ENCODE measurements at regions not wholly inside any gene's neighbourhood (a gene's known extent, or its start where the extent isn't known, plus 50 kb on each side); places are given as distances from the start of the nearest gene placed in this dataset.

- H3K9me3 Mint-ChIP-seq = peaks cover 2 to 3% of the 10 kb centered on the region in 2 donors
- no peak overlapping the region for H3K27ac Mint-ChIP-seq
- H3K36me3 Mint-ChIP-seq (ENCODE audit: insufficient read depth in 2 of 2) = no peaks in the 10 kb centered on the region
- peak; percentile 21 to 22 for ATAC-seq (replicated peaks in 1 of 2)
- no peak overlapping the region for H3K4me3 Mint-ChIP-seq
- H3K27me3 Mint-ChIP-seq (ENCODE audit: low read depth) = peaks cover 21% of the 10 kb centered on the region
- no peaks in the 10 kb centered on the region for H3K4me1 Mint-ChIP-seq (ENCODE audit: low read depth)
- DNase-seq = no peak
Measured at GRCh38 chr2:239496700-239497099, 95.9 kb upstream of the HDAC4 start.

- Mint-ChIP-seq H3K9me3 (peaks cover 2 to 3% of the 10 kb centered on the region in 2 donors), H3K27me3 (ENCODE audit: low read depth) (peaks cover 21% of the 10 kb centered on the region), H3K36me3 (ENCODE audit: insufficient read depth in 2 of 2) (no peaks in the 10 kb centered on the region), H3K4me3 (no peak overlapping the region), H3K27ac (no peak overlapping the region), H3K4me1 (ENCODE audit: low read depth) (no peaks in the 10 kb centered on the region)
- ATAC-seq (replicated peaks in 1 of 2) (no peak), DNase-seq (no peak)
Measured at GRCh38 chr2:239495791-239496233, 95.0 kb upstream of the HDAC4 start.

GRCh38 chr2:239495175-239495574 is 94.4 kb upstream of the HDAC4 start:
- ATAC-seq (replicated peaks in 1 of 2) (no peak), DNase-seq (no peak)
- H3K36me3 Mint-ChIP-seq (ENCODE audit: insufficient read depth in 2 of 2) = no peaks in the 10 kb centered on the region
- peaks cover 21% of the 10 kb centered on the region for H3K27me3 Mint-ChIP-seq (ENCODE audit: low read depth)
- H3K4me1 Mint-ChIP-seq (ENCODE audit: low read depth) = no peaks in the 10 kb centered on the region
- no peak overlapping the region for H3K27ac Mint-ChIP-seq
- peaks cover 2 to 3% of the 10 kb centered on the region in 2 donors for H3K9me3 Mint-ChIP-seq
- no peak overlapping the region for H3K4me3 Mint-ChIP-seq

GRCh38 chr2:239494578-239494977 is 93.8 kb upstream of the HDAC4 start:
- H3K27me3 Mint-ChIP-seq (ENCODE audit: low read depth) = peaks cover 21% of the 10 kb centered on the region
- H3K27ac Mint-ChIP-seq = no peak overlapping the region
- H3K4me3 Mint-ChIP-seq = no peak overlapping the region
- no peaks in the 10 kb centered on the region for H3K4me1 Mint-ChIP-seq (ENCODE audit: low read depth)
- DNase-seq (no peak), ATAC-seq (replicated peaks in 1 of 2) (no peak)
- H3K9me3 Mint-ChIP-seq = peaks cover 2 to 3% of the 10 kb centered on the region in 2 donors
- no peaks in the 10 kb centered on the region for H3K36me3 Mint-ChIP-seq (ENCODE audit: insufficient read depth in 2 of 2)

- DNase-seq (no peak), ATAC-seq (replicated peaks in 1 of 2) (no peak)
- H3K4me3 Mint-ChIP-seq = no peak overlapping the region
- H3K36me3 Mint-ChIP-seq (ENCODE audit: insufficient read depth in 2 of 2) = no peaks in the 10 kb centered on the region
- no peaks in the 10 kb centered on the region for H3K4me1 Mint-ChIP-seq (ENCODE audit: low read depth)
- no peaks in the 10 kb centered on the region for H3K9me3 Mint-ChIP-seq
- H3K27ac Mint-ChIP-seq = no peak overlapping the region
- peaks cover 6% of the 10 kb centered on the region for H3K27me3 Mint-ChIP-seq (ENCODE audit: low read depth)
Measured at GRCh38 chr2:239489481-239489880, 88.7 kb upstream of the HDAC4 start.

DNA sequence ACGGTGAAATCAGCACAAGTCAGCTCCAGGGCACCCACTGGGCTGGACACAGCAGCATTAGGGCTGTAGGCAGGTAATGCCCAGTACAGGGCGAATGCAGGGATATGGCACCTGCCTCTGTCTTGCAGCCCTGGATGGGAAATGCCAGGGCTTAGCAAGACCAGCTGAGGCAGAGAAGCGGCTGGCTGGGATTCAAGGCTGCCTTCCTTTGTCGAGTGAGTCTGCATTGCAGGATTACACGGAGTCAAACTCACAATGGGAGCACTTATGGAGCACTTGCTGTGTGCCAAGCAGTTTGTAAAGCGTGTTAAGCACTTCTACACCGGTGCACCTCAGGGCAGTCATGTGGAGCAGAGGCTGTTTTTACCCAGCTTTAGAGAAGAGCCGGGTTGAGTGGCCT is 87.3 kb upstream of the HDAC4 start:
- Mint-ChIP-seq H3K4me3 (no peak overlapping the region), H3K36me3 (ENCODE audit: insufficient read depth in 2 of 2) (no peaks in the 10 kb centered on the region), H3K27me3 (ENCODE audit: low read depth) (no peaks in the 10 kb centered on the region), H3K9me3 (no peaks in the 10 kb centered on the region), H3K4me1 (ENCODE audit: low read depth) (no peaks in the 10 kb centered on the region), H3K27ac (no peak overlapping the region)
- DNase-seq (no peak), ATAC-seq (replicated peaks in 1 of 2) (no peak)

DNA sequence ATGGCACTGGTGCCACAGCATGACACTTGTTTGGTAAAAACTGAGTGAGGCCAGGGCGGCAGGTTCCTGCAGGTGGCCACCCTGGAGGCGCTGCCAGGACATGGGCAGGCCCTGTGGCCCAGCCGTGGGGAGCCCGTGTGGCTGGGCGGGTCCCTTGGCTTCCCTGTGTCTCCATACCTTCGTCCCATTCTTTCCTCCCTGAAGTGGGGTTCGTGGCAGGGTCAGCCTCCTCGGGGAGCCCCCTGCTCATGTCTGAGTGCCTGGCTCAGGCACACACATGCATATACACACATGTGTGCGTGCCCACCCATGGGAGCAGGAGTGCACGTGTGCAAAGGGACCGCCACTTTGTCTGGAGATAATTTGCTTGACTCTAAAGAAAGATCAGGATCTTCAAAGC is 86.5 kb upstream of the HDAC4 start:
- Mint-ChIP-seq H3K4me1 (ENCODE audit: low read depth) (no peaks in the 10 kb centered on the region), H3K27me3 (ENCODE audit: low read depth) (peaks cover 5% of the 10 kb centered on the region), H3K9me3 (no peaks in the 10 kb centered on the region), H3K36me3 (ENCODE audit: insufficient read depth in 2 of 2) (no peaks in the 10 kb centered on the region), H3K27ac (no peak overlapping the region), H3K4me3 (no peak overlapping the region)
- DNase-seq (no peak), ATAC-seq (replicated peaks in 1 of 2) (no peak)

DNA sequence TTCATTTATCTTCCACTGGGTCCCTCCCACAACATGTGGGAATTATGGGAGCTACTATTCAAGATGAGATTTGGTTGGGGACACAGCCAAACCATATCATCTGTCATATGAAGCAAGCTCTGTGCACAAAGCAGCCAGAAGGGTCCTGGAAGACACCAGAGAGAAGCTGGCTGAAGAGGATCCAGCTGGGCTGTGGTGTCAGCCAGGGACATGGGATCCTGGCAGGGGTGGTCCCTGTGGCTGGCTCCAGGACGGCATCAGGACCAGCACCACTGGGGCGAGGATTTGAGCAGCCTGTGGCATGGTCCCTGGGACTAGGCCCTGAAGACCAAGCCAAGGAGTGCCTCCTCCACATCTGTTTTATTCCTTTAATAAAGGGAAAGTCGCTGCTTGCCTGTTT is 84.8 kb upstream of the HDAC4 start:
- Mint-ChIP-seq H3K36me3 (ENCODE audit: insufficient read depth in 2 of 2) (no peaks in the 10 kb centered on the region), H3K4me3 (no peak overlapping the region), H3K4me1 (ENCODE audit: low read depth) (no peaks in the 10 kb centered on the region), H3K27me3 (ENCODE audit: low read depth) (peaks cover 5% of the 10 kb centered on the region), H3K9me3 (no peaks in the 10 kb centered on the region), H3K27ac (no peak overlapping the region)
- ATAC-seq (replicated peaks in 1 of 2) (no peak), DNase-seq (no peak)

GRCh38 chr2:239484571-239485355 is 83.9 kb upstream of the HDAC4 start:
- H3K27ac Mint-ChIP-seq = no peak overlapping the region
- DNase-seq = no peak
- H3K4me1 Mint-ChIP-seq (ENCODE audit: low read depth) = no peaks in the 10 kb centered on the region
- peaks cover 5% of the 10 kb centered on the region for H3K27me3 Mint-ChIP-seq (ENCODE audit: low read depth)
- no peaks in the 10 kb centered on the region for H3K36me3 Mint-ChIP-seq (ENCODE audit: insufficient read depth in 2 of 2)
- no peak for ATAC-seq (replicated peaks in 1 of 2)
- H3K9me3 Mint-ChIP-seq = no peaks in the 10 kb centered on the region
- no peak overlapping the region for H3K4me3 Mint-ChIP-seq

- Mint-ChIP-seq H3K36me3 (ENCODE audit: insufficient read depth in 2 of 2) (no peaks in the 10 kb centered on the region), H3K9me3 (no peaks in the 10 kb centered on the region), H3K4me1 (ENCODE audit: low read depth) (no peaks in the 10 kb centered on the region), H3K4me3 (no peak overlapping the region), H3K27ac (no peak overlapping the region), H3K27me3 (ENCODE audit: low read depth) (peaks cover 5% of the 10 kb centered on the region)
- DNase-seq (no peak), ATAC-seq (replicated peaks in 1 of 2) (no peak)
Measured at GRCh38 chr2:239482778-239483712, 82.2 kb upstream of the HDAC4 start.

GRCh38 chr2:239479471-239479870 is 78.7 kb upstream of the HDAC4 start:
- no peak for ATAC-seq (replicated peaks in 1 of 2)

DNA sequence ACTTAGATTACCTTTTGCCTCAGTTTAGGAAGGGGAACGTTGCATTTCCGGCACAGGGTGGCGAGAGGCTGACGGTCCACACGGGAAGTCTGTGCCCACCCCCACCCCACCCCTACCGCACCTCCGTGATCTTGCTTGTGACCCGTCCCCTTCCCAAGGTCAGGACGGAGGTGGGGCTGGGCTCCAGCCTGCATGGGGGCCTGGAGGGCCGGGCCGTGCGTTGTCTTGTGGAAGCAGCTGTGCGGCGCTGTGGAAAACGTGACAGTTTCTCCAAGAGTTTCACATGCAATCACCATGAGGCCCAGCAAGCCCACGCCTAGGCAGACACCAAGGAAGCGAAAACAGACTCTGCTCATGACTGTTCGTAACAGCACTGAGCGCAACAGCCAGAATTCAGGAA is 76.8 kb upstream of the HDAC4 start:
- H3K4me1 Mint-ChIP-seq (ENCODE audit: low read depth) = no peaks in the 10 kb centered on the region
- no peak for DNase-seq
- no peak overlapping the region for H3K4me3 Mint-ChIP-seq
- no peaks in the 10 kb centered on the region for H3K9me3 Mint-ChIP-seq
- no peaks in the 10 kb centered on the region for H3K36me3 Mint-ChIP-seq (ENCODE audit: insufficient read depth in 2 of 2)
- no peak for ATAC-seq (replicated peaks in 1 of 2)
- peaks cover 2% of the 10 kb centered on the region for H3K27me3 Mint-ChIP-seq (ENCODE audit: low read depth)
- no peak overlapping the region for H3K27ac Mint-ChIP-seq

More at GRCh38 chr2:239479471-239479870, 78.7 kb upstream of the HDAC4 start:
- H3K36me3 Mint-ChIP-seq (ENCODE audit: insufficient read depth in 2 of 2) = no peaks in the 10 kb centered on the region
- no peak overlapping the region for H3K4me3 Mint-ChIP-seq
- no peaks in the 10 kb centered on the region for H3K9me3 Mint-ChIP-seq
- peaks cover 5% of the 10 kb centered on the region for H3K27me3 Mint-ChIP-seq (ENCODE audit: low read depth)
- no peaks in the 10 kb centered on the region for H3K4me1 Mint-ChIP-seq (ENCODE audit: low read depth)
- H3K27ac Mint-ChIP-seq = no peak overlapping the region
- no peak for DNase-seq

- H3K9me3 Mint-ChIP-seq = no peaks in the 10 kb centered on the region
- H3K4me3 Mint-ChIP-seq = no peak overlapping the region
- no peak for ATAC-seq (replicated peaks in 1 of 2)
- no peaks in the 10 kb centered on the region for H3K4me1 Mint-ChIP-seq (ENCODE audit: low read depth)
- DNase-seq = no peak
- no peaks in the 10 kb centered on the region for H3K27me3 Mint-ChIP-seq (ENCODE audit: low read depth)
- H3K27ac Mint-ChIP-seq = no peak overlapping the region
- no peaks in the 10 kb centered on the region for H3K36me3 Mint-ChIP-seq (ENCODE audit: insufficient read depth in 2 of 2)
Measured at GRCh38 chr2:239476757-239477585, 76.2 kb upstream of the HDAC4 start.
